HT1080 (cell line): ENCODE measurements at regions not wholly inside any gene's neighbourhood (a gene's known extent, or its start where the extent isn't known, plus 50 kb on each side); places are given as distances from the start of the nearest gene placed in this dataset.
"Not testable (repeated sequence)": the region's sequence is repeated elsewhere in the genome, so short reads cannot be mapped to it uniquely, and the experiment has no call there.

Experiments
- DNase-seq: peaks from one replicate; pipeline ENCODE4 v3.0.0-alpha.2; 2015; ENCODE audit warnings: low read depth

- no peak for DNase-seq
Measured at GRCh38 chrX:101823236-101823635, 108.6 kb downstream of the ZMAT1 start.

- DNase-seq, result not testable (repeated sequence)
Measured at GRCh38 chrX:101817739-101818138, 114.1 kb downstream of the ZMAT1 start.

GRCh38 chrX:101813200-101813599, 118.6 kb downstream of the ZMAT1 start:
- DNase-seq, result no peak

GRCh38 chrX:101803451-101803850, 128.4 kb downstream of the ZMAT1 start:
- no peak for DNase-seq

DNA sequence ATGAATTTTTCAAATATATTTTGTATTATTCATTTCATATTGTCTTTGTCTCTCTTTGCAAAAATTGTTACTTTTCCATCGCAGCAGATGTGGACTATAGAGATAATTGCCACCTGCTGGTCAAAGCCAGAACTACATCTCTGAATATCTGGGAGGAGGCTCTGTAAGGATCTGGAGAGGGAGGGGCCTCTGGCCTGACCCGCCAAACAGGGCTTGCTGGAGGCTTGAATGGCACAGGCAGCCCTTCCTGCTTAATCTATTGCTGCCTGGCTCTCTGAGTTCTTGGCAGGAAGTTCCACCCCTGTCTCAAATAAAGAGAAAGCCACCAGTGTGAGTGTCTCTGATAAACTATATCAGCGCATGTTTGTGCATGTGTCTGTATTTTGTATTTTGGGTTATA, 132.4 kb downstream of the ZMAT1 start:
- DNase-seq, result peak; percentile 86

DNA sequence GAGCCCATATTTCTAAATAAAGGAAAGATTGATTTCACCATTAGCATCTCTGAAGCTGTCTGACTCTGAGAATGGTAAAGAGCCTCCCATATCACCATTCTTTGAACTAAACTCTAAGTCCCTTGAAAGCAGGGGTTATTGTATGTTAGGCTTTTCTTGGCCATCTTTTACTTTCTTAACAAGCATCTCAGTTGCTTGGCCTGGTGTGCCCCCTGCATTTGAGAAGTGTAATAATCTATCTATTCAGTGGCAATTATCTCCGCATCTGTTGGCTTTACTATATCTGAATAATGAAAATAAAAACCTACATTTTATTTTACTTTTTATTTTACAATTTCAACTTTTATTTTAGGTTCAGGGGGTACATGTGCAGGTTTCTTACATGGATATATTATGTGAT, 128.3 kb upstream of the ARMCX2 start:
- no peak for DNase-seq

GRCh38 chrX:101785142-101785541, 125.5 kb upstream of the ARMCX2 start:
- peak; percentile 50 for DNase-seq

DNA sequence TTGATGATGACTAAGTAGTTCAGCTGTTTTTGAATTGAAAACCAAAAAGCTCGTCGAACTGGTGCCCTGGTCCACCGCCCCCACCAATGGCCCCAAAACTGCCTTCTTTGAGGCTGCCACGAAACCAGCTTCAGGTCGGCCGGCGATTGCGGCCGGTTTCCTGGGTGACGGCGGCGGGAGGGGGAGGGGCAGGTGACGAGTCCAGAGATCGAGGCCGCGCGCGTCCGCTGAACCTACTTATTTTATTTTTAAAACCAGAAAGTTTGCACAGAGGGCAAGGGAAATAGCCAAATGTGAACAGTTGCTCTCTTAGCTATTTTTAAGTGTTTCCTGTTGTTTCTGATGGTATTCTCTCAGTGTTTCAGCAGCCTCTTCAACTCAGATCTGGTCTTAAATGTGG, 120.8 kb upstream of the ARMCX2 start:
- DNase-seq, result not testable (repeated sequence)

GRCh38 chrX:101774340-101774739, 114.7 kb upstream of the ARMCX2 start:
- no peak for DNase-seq

DNA sequence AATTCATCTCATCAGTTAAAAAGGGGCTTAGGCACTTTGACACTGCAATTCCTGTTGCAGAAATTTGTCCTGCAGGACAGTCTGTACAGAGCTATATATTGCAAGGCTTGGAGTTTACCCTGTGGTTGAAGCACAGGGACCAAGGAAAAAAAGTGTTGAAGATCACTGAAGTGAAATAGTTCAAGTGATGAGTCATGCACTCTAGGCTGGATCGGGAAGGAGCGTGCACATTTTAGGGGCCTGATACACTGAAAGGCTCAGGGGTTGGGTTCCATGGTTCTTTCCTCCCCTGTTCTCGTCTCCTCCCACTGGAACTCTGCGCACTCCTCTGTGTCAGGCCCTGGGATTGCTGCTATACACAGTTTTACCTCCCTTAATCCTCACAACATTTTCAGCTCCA, 104.9 kb upstream of the ARMCX2 start:
- peak; percentile 46 for DNase-seq

DNA sequence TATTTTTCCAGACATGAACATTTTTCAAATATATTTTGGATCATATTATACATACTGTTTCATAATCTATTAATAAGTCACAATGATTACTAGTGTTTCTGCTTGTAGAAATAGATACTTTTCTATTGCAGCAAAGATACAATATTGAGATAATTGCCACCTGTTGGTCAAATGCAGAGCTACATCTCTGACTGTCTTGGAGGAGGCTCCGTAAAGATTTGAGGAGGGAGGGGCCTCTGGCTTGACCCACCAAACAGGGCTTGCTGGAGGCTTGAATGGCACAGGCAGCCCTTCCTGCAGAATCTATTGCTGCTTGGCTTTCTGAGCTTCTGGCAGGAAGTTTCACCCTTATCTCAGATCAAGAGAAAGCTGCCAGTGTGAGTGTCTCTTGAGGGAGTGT, 99.3 kb upstream of the ARMCX2 start:
- peak; percentile 37 for DNase-seq

DNA sequence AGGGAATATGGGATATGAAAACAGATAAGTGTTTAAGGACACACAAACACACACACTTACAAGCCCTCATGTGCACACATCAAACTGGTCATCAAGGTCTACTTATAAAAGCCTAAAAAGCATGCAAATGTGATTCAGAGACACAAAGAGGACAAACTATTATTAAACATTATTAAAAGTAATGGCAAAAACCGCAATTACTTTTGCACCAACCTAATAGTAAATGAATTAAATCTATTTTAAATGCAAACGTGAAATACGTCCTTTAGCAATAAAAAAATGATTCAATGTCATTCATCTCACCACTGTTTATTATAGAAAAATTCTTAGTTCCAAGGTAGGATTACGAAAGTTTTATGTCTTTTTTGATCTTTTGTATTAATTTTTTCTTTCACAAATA, 91.1 kb upstream of the ARMCX2 start:
- no peak for DNase-seq

GRCh38 chrX:101749436-101749835, 89.8 kb upstream of the ARMCX2 start:
- DNase-seq, result peak; percentile 42

DNA sequence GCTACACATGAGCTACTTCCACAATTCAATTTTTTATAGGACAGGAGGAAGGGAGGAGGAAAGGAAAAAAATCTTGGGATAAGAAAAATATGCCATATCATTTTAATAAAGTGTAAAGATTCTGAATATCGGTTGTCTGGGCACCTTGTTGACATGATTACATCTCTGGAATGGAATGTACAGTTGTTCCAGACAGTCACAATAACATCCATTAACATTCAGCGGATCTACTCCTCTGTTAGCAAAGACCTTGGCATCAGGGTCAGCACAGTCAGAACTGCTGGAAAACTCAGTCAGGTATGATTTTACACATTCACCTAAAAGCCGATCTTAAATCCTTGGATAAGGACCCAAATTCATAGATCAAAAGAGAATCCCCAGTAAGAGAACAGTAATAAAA, 85.4 kb upstream of the ARMCX2 start:
- no peak for DNase-seq

DNA sequence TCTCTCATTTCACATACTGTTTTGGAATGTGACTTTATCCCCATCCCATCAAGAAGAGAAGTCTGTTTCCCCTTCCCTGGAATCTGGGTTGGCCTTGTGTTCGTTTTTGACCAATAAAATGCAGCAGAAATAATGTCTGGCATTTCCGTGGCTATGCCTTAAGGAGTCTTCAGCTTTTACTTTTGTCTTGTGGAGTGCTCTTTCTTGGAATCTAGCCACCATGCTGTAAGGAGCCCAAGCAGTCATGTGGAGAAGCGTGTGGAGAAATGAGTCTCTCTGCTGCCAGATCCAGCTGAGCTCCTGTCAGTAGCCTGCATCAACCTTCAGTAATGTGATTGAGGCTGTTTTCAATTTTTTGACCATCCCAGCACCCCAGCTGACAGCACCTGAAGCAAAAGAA, 84.4 kb upstream of the ARMCX2 start:
- no peak for DNase-seq

DNA sequence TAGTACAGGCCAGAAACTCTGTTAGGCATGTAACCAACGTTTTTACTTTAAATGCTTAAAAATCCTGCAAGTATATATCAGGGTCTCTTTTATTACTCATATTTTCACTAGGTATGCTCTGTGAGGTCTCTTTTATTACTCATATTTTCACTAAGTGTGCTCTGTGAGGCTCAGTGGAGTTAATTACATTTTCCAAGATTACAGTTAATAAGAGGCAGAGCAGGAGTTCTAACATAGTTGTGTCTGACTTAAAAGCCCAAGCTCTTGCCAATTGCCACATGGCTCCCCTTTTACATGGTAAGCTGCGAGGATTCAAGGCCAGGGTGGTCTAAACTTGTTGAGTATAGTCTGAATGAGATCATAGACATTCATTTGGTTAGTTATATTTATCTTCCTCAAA, 81.0 kb upstream of the ARMCX2 start:
- DNase-seq, result no peak

DNA sequence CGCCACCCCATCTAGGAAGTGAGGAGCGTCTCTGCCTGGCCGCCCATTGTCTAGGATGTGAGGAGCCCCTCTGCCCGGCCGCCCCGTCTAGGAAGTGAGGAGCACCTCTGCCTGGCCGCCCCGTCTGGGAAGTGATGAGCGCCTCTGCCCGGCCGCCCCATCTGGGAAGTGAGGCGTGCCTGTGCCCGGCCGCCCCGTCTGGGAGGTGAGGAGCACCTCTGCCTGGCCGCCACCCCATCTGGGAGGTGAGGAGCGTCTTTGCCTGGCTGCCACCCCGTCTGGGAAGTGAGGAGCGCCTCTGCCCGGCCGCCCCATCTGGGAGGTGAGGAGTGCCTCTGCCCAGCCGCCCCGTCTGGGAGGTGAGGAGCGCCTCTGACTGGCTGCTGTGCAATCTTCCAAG, 79.2 kb upstream of the ARMCX2 start:
- DNase-seq, result not testable (repeated sequence)

GRCh38 chrX:101738411-101738810, 78.8 kb upstream of the ARMCX2 start:
- not testable (repeated sequence) for DNase-seq

DNA sequence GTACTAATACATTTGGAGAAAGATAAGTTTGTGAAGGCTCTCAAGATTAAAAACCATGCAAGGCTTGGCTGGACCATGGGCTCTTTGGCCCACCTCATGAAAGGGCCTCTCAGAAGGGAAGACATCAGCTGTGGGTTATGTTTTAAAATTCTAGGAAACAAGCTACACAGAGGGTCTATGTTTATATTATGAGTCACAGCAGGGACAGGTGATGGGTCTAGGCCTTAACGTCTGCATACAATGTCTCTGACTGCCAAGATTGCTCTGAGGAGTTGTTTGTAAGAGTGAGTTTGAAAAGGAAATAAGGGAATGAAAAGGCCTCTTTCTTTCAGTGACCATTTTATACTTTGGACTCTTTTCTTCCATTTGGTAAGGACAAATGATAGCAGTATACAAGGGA, 77.0 kb upstream of the ARMCX2 start:
- DNase-seq, result no peak

GRCh38 chrX:101732870-101733269, 73.2 kb upstream of the ARMCX2 start:
- DNase-seq, result no peak

- DNase-seq, result no peak
Measured at GRCh38 chrX:101729986-101730385, 70.3 kb upstream of the ARMCX2 start.
